ENCODE measurements at regions not wholly inside any gene's neighbourhood (a gene's known extent, or its start where the extent isn't known, plus 50 kb on each side); places are given as distances from the start of the nearest gene placed in this dataset.

DNA sequence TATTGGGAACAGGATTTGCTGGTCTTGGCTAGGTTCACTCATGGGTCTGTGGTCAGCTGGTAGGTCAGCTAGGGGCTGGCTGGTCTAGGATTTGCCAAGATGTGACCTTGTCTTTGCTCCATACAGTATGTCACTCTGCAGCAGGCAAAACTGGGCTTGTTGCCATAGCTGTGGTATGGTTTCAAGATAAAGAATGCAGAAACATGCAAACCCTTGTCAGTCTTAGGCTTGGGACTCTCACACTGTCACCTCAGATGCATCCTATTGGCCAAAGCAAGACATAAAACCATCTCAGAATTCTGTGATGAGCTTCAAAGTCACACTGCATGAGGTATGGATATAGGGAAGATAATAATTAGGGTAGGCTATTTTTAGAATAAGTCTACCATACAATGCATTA lies 66.6 kb upstream of the TBC1D5 start:
- no peaks in the 10 kb centered on the region for H3K9me3 Mint-ChIP-seq (ENCODE audit: insufficient read depth)
- TF ChIP-seq EZH2 (IDR thresholded peaks at IDR 0.05; ENCODE audit: borderline replicate concordance, insufficient read depth, low read depth, low read length, poor library complexity, severe bottlenecking) = no peak
- TF ChIP-seq, protein P1, sequence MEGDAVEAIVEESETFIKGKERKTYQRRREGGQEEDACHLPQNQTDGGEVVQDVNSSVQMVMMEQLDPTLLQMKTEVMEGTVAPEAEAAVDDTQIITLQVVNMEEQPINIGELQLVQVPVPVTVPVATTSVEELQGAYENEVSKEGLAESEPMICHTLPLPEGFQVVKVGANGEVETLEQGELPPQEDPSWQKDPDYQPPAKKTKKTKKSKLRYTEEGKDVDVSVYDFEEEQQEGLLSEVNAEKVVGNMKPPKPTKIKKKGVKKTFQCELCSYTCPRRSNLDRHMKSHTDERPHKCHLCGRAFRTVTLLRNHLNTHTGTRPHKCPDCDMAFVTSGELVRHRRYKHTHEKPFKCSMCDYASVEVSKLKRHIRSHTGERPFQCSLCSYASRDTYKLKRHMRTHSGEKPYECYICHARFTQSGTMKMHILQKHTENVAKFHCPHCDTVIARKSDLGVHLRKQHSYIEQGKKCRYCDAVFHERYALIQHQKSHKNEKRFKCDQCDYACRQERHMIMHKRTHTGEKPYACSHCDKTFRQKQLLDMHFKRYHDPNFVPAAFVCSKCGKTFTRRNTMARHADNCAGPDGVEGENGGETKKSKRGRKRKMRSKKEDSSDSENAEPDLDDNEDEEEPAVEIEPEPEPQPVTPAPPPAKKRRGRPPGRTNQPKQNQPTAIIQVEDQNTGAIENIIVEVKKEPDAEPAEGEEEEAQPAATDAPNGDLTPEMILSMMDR (IDR thresholded peaks at IDR 0.05) = no peak
- H3K4me2 ChIP-seq (replicated peaks; ENCODE audit: low read depth, low read length, poor library complexity, severe bottlenecking) = no peak overlapping the region
- H3K27me3 ChIP-seq (replicated peaks in 1 of 4; ENCODE audit: control extremely low read depth in 1 of 4, control insufficient read depth in 3 of 4, insufficient read depth in 4 of 4, low read length in 3 of 4) = peaks cover 0 to 5% (median 0%) of the 10 kb centered on the region in 4 experiments
- POLR2A ChIA-PET = no interaction called here
- ATAC-seq (ENCODE audit: low read depth) = no peak
- H4K20me1 ChIP-seq (ENCODE audit: control insufficient read depth, insufficient read depth, low read length, poor library complexity, severe bottlenecking) = no peaks in the 10 kb centered on the region
- H3K36me3 ChIP-seq (replicated peaks in 1 of 2; ENCODE audit: control extremely low read depth in 1 of 2, control insufficient read depth in 1 of 2, extremely low read depth in 1 of 2, insufficient read depth in 2 of 2, low read length in 1 of 2) = no peaks in the 10 kb centered on the region
- no peak overlapping the region for H3K9ac ChIP-seq (ENCODE audit: low read length)
- no peak overlapping the region for H3K27ac Mint-ChIP-seq
- no peaks in the 10 kb centered on the region for H3K9me3 ChIP-seq (ENCODE audit: control extremely low read depth in 1 of 3, control insufficient read depth in 2 of 3, insufficient read depth in 1 of 3, low read length in 2 of 3)
- intact Hi-C loops (cut with micrococcal nuclease) = no loop called here
- H3K4me3 Mint-ChIP-seq = no peak overlapping the region
- no peak for DNase-seq
- H3K4me3 ChIP-seq (ENCODE audit: control extremely low read depth in 1 of 5, extremely low read depth in 1 of 5, insufficient read depth in 1 of 5, low read depth in 2 of 5, low read length in 4 of 5) = no peak overlapping the region
- no peak overlapping the region for H3K27ac ChIP-seq (ENCODE audit: low read length in 2 of 2)
- no peak overlapping the region for H2AFZ ChIP-seq (ENCODE audit: insufficient read depth, low read depth, low read length, poor library complexity, severe bottlenecking)
- no peaks in the 10 kb centered on the region for H3K4me1 ChIP-seq (ENCODE audit: control insufficient read depth in 2 of 2, insufficient read depth in 2 of 2, low read length in 2 of 2)
- no peaks in the 10 kb centered on the region for H3K79me2 ChIP-seq (ENCODE audit: control insufficient read depth, insufficient read depth, low read length)
- CTCF ChIA-PET = interaction anchor here (0.6 to 2.0 kb wide), 3 partner anchors 8 to 32 kb away, joined by 3 to 5 read pairs (median 4); no protein-coding TSS in a partner anchor
- no peaks in the 10 kb centered on the region for H3K4me1 Mint-ChIP-seq
- H3K27me3 Mint-ChIP-seq = peaks cover 7% of the 10 kb centered on the region

DNA sequence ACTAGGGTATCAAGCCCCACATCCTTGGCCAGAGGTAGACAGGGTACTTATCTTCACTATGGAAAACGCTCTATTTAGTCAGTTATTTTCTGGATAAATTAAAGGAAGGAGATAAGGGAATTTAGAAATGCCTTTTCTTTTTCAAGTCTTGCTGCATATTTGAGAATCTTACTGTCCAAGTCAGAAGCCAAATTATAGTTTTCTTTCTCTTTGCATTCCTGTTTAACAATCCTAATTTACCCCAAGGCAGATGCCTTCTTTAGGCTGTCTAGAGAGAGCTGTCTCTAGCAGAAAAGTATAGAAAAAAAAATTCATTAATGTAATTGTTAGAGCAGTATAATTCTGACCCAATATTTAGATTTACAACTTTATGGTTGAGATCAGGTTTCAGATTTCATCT lies 64.4 kb upstream of the TBC1D5 start:
- H3K9ac ChIP-seq (ENCODE audit: low read length) = no peak overlapping the region
- peaks cover 9 to 10% of the 10 kb centered on the region in 2 donors for H3K4me1 ChIP-seq (ENCODE audit: control insufficient read depth in 2 of 2, insufficient read depth in 2 of 2, low read length in 2 of 2)
- H3K4me3 ChIP-seq (ENCODE audit: control extremely low read depth in 1 of 5, extremely low read depth in 1 of 5, insufficient read depth in 1 of 5, low read depth in 2 of 5, low read length in 4 of 5) = no peak overlapping the region
- no peaks in the 10 kb centered on the region for H3K36me3 ChIP-seq (replicated peaks in 1 of 2; ENCODE audit: control extremely low read depth in 1 of 2, control insufficient read depth in 1 of 2, extremely low read depth in 1 of 2, insufficient read depth in 2 of 2, low read length in 1 of 2)
- H3K27me3 Mint-ChIP-seq = peaks cover 10% of the 10 kb centered on the region
- no peaks in the 10 kb centered on the region for H3K9me3 Mint-ChIP-seq (ENCODE audit: insufficient read depth)
- no peak overlapping the region for H2AFZ ChIP-seq (ENCODE audit: insufficient read depth, low read depth, low read length, poor library complexity, severe bottlenecking)
- H3K27ac Mint-ChIP-seq = no peak overlapping the region
- H3K4me3 Mint-ChIP-seq = no peak overlapping the region
- H3K9me3 ChIP-seq (ENCODE audit: control extremely low read depth in 1 of 3, control insufficient read depth in 2 of 3, insufficient read depth in 1 of 3, low read length in 2 of 3) = no peaks in the 10 kb centered on the region
- H3K27ac ChIP-seq (ENCODE audit: low read length in 2 of 2) = no peak overlapping the region
- DNase-seq = no peak
- no peak for TF ChIP-seq EZH2 (IDR thresholded peaks at IDR 0.05; ENCODE audit: borderline replicate concordance, insufficient read depth, low read depth, low read length, poor library complexity, severe bottlenecking)
- TF ChIP-seq, protein P1 (IDR thresholded peaks at IDR 0.05) = no peak
- no peaks in the 10 kb centered on the region for H4K20me1 ChIP-seq (ENCODE audit: control insufficient read depth, insufficient read depth, low read length, poor library complexity, severe bottlenecking)
- peaks cover 9% of the 10 kb centered on the region for H3K4me1 Mint-ChIP-seq
- no peak overlapping the region for H3K4me2 ChIP-seq (replicated peaks; ENCODE audit: low read depth, low read length, poor library complexity, severe bottlenecking)
- intact Hi-C loops (cut with micrococcal nuclease) = no loop called here
- no peak for ATAC-seq (ENCODE audit: low read depth)
- H3K79me2 ChIP-seq (ENCODE audit: control insufficient read depth, insufficient read depth, low read length) = no peaks in the 10 kb centered on the region
- no CpG with 5 or more reads among the region's 1 CpG for WGBS (ENCODE audit: insufficient coverage)
- CTCF ChIA-PET = no interaction called here
- POLR2A ChIA-PET = no interaction called here
- peaks cover 0 to 5% (median 0%) of the 10 kb centered on the region in 4 experiments for H3K27me3 ChIP-seq (replicated peaks in 1 of 4; ENCODE audit: control extremely low read depth in 1 of 4, control insufficient read depth in 3 of 4, insufficient read depth in 4 of 4, low read length in 3 of 4)

Measured in B cell (primary cell).